CMK (cell line): ENCODE measurements at regions not wholly inside any gene's neighbourhood (a gene's known extent, or its start where the extent isn't known, plus 50 kb on each side); places are given as distances from the start of the nearest gene placed in this dataset.
"Not testable (repeated sequence)": the region's sequence is repeated elsewhere in the genome, so short reads cannot be mapped to it uniquely, and the experiment has no call there.

ENCODE experiments used
- DNase-seq: peaks from one replicate; pipeline ENCODE4 v3.0.0-alpha.2; 2010; ENCODE audit warnings: low read depth

DNA sequence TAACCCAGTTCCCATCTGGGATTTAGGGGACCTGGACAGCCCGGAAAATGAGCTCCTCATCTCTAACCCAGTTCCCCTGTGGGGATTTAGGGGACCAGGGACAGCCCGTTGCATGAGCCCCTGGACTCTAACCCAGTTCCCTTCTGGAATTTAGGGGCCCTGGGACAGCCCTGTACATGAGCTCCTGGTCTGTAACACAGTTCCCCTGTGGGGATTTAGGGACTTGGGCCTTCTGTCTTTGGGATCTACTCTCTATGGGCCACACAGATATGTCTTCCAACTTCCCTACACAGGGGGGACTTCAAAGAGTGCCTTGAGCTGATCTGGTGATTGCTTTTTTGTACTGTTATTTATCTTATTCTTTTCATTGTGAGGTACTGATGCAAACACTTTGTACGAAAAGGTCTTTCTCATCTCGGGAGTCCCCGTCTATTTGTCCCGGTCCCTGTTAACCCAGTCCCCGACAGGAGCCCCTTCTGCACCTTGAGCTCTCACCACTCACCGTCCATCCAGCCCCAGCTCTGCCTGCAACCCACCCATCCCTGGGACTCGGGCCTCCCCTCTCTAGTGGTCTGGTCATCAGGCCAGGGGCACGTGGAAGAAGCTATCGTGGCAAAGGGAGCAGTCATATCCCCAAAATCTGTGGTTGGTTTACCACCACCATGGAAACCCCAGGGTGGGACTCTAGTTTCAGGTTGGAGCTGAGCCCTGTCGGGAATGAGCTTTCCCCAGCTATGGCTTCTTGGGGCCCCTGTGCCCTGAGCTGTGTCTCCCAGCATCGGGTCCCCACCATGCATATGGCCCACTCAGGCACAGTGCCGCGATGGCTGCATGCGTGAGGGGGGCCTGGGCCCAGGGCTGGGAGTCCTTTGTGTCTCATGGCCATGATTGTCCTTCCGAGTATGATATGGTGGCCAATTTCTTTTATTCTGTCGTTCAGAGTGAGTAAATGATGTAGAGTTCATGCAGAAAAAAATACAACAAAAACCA lies 270.4 kb upstream of the PLCXD1 start:
- DNase-seq, result not testable (repeated sequence)

GRCh38 chrX:13821-14443 lies 267.2 kb upstream of the PLCXD1 start:
- peak; percentile 70 for DNase-seq

DNA sequence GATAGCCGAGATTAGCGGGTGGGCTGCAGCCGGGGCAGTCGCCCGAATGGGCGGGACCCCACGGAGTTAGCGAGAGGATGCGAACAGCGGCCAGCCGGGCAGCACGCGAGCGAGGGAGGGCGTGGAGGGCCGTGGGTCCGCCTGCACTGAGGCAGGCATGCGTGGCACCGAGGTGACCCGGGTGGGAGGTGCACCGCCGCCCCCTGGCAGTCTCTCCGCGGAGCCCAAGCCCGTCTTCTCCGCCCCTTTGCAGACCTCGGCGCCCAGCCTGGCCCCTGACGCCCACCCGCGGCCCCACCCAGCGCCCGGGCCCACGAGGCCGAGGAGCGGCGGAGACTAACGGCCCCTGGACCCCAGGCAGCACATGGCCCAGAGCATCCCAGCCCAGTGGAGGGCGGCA lies 266.7 kb upstream of the PLCXD1 start:
- DNase-seq, result peak; percentile 39

DNA sequence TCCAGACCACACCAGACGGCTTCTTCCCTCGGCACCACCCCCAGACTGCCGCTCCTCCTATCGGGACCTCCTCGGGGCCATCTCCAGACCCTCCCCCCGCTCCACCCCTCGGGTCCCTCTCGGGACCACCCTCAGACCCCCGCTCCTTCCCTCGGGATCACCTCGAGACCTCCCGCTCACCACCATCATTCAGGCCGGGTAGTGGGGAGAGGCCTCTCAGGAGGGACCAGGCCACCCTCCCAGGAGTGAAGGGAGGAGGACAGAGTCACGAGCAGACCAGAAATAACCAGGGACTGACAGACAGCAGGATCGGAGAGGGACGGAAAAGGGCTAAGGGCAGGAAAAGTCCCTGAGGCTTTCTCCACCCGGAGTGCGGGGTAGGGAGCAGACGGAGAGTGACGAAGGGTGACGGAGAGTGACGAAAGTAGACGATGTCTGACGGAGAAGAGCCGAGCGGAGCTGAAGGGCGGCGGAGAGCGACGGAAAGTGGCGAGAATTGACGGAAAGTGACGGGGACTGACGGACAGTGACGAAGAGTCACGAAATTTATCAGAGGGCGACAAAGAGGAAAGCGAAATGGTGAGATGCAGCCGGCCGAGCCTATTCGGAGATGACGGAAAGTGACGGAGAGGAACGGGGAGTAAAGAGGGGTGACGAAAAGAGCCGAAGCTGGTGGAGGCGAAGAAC lies 262.3 kb upstream of the PLCXD1 start:
- DNase-seq, result not testable (repeated sequence)

- DNase-seq, result not testable (repeated sequence)
These were observed 261.7 kb upstream of the PLCXD1 start for GRCh38 chrX:19455-19827.

DNA sequence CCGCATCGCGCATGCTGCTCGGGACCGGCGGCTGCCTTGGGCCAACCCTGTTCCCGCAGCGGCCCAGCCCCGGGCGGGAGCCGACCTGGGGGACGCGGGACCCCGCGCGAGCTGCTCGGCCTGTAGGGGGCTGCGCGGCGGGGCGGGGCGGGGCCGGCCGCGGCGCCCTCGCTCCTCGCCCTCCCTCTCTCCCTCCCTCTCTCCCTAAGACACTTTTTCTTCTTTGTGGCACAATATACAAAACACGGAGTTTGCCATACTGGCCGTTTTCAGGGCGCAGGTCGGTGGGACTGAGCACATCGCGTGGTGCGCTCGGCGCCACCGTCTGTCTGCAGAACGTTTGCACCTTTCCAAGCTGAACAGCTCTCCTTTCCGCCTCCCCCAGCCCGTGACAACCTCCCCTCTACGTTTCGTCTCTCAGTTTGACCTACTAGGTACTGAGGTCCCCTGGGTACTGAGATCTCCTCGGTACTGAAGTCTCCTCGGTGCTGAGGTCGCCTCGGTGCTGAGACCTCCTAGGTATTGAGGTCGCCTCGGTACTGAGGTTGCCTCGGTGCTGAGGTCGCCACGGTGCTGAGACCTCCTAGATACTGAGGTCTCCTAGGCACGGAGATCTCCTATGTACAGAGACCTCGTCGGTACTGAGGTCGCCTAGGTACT lies 261.1 kb upstream of the PLCXD1 start:
- DNase-seq, result no peak

DNA sequence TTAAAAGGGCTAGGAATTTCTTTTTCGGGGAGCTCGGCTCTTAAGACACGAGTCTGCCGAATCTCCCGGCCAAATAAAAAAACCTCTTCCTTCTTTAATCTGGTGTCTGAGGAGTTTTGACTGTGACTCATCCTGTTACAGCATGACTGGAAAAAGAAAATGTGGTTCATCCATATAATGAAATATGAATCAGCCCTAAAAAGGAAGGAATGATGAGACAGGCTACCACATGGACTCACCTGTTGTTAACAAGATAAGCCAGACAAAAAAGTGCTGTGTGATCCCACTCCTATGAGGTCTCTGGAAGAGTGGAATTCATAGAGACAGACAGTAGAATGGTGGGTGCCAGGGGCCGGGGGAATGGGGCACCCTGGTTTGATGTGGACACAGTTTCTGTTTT lies 257.0 kb upstream of the PLCXD1 start:
- DNase-seq, result not testable (repeated sequence)
